GM12878 (cell line): ENCODE measurements at regions not wholly inside any gene's neighbourhood (a gene's known extent, or its start where the extent isn't known, plus 50 kb on each side); places are given as distances from the start of the nearest gene placed in this dataset.

ENCODE experiments used
- ATAC-seq: fragments of 200-7000 bp; cut with Tn5 transposase; 3 replicates; pipeline ENCODE4 v1.9.1; 2020; ENCODE audit warnings: mild to moderate bottlenecking, moderate library complexity
- BruUV-seq: library from RNA; stranded (reverse); fragments of 400-500 nt; replicated peaks from 2 replicates; lab custom pipeline; 2021; lab: Mats Ljungman, UMichigan
- CTCF ChIA-PET: fragments of 300-600 bp; sonication (Branson Sonifier 250); formaldehyde crosslinking; extraction: SDS; loops from one replicate; lab custom pipeline; 2021; ENCODE audit warnings: inconsistent platforms; lab: Yijun Ruan, JAX
- POLR2A ChIA-PET: fragments of 350-600 bp; formaldehyde crosslinking; extraction: SDS; loops from one replicate; lab custom pipeline; 2021; ENCODE audit warnings: inconsistent platforms; lab: Charles Lee
- RAD21 ChIA-PET: fragments of 300-600 bp; sonication (Branson Sonifier 250); formaldehyde crosslinking; loops from one replicate; lab custom pipeline; 2023; ENCODE audit warnings: antibody characterized with exemption; ENCODE audit not compliant: unreplicated experiment; lab: Charles Lee
- SMC1A ChIA-PET: fragments of 300-600 bp; sonication (Branson Sonifier 250); formaldehyde crosslinking; loops from one replicate; lab custom pipeline; 2023; ENCODE audit not compliant: unreplicated experiment, uncharacterized antibody; lab: Charles Lee
- DNase-seq: peaks from one replicate; pipeline ENCODE4 v3.0.0-alpha.2; 2011; ENCODE audit warnings: low read depth, low spot score
- FAIRE-seq: peaks from 3 replicates; lab custom pipeline; 2011; peaks lifted over from hg19 to GRCh38; lab: Jason Lieb, UNC
- H2AFZ ChIP-seq: 2 replicates; pipeline ENCODE4 v1.6.0; 2011; ENCODE audit warnings: low read depth, low read length, control low read depth; ENCODE audit not compliant: control insufficient read depth
- H3K27ac ChIP-seq: 2 replicates; pipeline ENCODE4 v1.5.1; 2011; ENCODE audit warnings: control low read depth; ENCODE audit not compliant: control insufficient read depth, insufficient read depth
- H3K27me3 ChIP-seq, 2 experiments: replicated peaks in 1 of 2; 2 replicates each; pipeline versions ENCODE4 v1.6.0 to v1.6.1; 2011; ENCODE audit warnings: low read length in 1 of 2; ENCODE audit not compliant: control insufficient read depth in 2 of 2, insufficient read depth in 2 of 2
- H3K36me3 ChIP-seq, 2 experiments: 2 replicates each; pipeline ENCODE4 v1.5.1; 2011; ENCODE audit warnings: low read length in 1 of 2; ENCODE audit not compliant: control insufficient read depth in 2 of 2, insufficient read depth in 2 of 2
- H3K4me1 ChIP-seq: 2 replicates; pipeline ENCODE4 v1.6.1; 2011; ENCODE audit warnings: mild to moderate bottlenecking, low read length, moderate library complexity, mixed read lengths; ENCODE audit not compliant: control insufficient read depth, insufficient read depth
- H3K4me2 ChIP-seq: 2 replicates; pipeline ENCODE4 v1.6.0; 2011; ENCODE audit warnings: control low read depth; ENCODE audit not compliant: control insufficient read depth, insufficient read depth
- H3K4me3 ChIP-seq: fragments of 200-600 bp; sonication (generic); 2 replicates; pipeline ENCODE4 v1.5.1; 2016
- H3K79me2 ChIP-seq: 2 replicates; pipeline ENCODE4 v1.6.0; 2011; ENCODE audit warnings: low read length; ENCODE audit not compliant: control insufficient read depth, insufficient read depth
- H3K9ac ChIP-seq: 2 replicates; pipeline ENCODE4 v1.8.0; 2011; ENCODE audit warnings: low read length, control low read depth, mixed read lengths; ENCODE audit not compliant: control insufficient read depth, insufficient read depth
- H3K9me3 ChIP-seq: replicated peaks from 3 replicates; pipeline ENCODE4 v1.5.1; 2011; ENCODE audit warnings: mild to moderate bottlenecking, low read length; ENCODE audit not compliant: control insufficient read depth, insufficient read depth
- H4K20me1 ChIP-seq: 2 replicates; pipeline ENCODE4 v1.6.0; 2011; ENCODE audit not compliant: control insufficient read depth, insufficient read depth
- BCL11A ChIP-seq: IDR thresholded peaks from 2 replicates; pipeline ENCODE4 v1.6.1; 2011; ENCODE audit warnings: low read depth, low read length
- CEBPB ChIP-seq, 2 experiments: fragments of 150-350 bp in 1 of 2; IDR thresholded peaks; 2 replicates each; pipeline ENCODE4 v1.6.1; 2012 to 2014; ENCODE audit warnings: low read depth in 2 of 2, low read length in 2 of 2, borderline replicate concordance in 1 of 2, inconsistent platforms in 1 of 2
- EGR1 ChIP-seq, 2 experiments: IDR thresholded peaks; 1 replicate in 1 of 2; 2 replicates in 1 of 2; pipeline ENCODE4 v1.6.1; 2011 to 2012; ENCODE audit warnings: low read depth in 2 of 2, low read length in 2 of 2, borderline replicate concordance in 1 of 2, mild to moderate bottlenecking in 1 of 2, moderate library complexity in 1 of 2
- ETV6 ChIP-seq, 2 experiments: fragments of 450-650 bp in 1 of 2; IDR thresholded peaks in 1 of 2; conservative IDR thresholded peaks in 1 of 2; 2 replicates each; pipeline ENCODE4 v1.6.1; 2014; ENCODE audit warnings: antibody characterized with exemption in 1 of 2, borderline replicate concordance in 1 of 2, low read depth in 1 of 2, mild to moderate bottlenecking in 1 of 2, moderate library complexity in 1 of 2
- HDAC2 ChIP-seq: fragments of 200-600 bp; sonication (generic); IDR thresholded peaks from 2 replicates; pipeline ENCODE4 v1.6.1; 2017
- IKZF2 ChIP-seq, 2 experiments: fragments of 450-650 bp; IDR thresholded peaks; 2 replicates each; pipeline ENCODE4 v1.6.1; 2017; ENCODE audit warnings: mild to moderate bottlenecking in 2 of 2, moderate library complexity in 2 of 2
- IRF4 ChIP-seq: IDR thresholded peaks from 2 replicates; pipeline ENCODE4 v1.6.1; 2011; ENCODE audit warnings: low read depth, low read length
- IRF5 ChIP-seq: fragments of 450-650 bp; IDR thresholded peaks from 2 replicates; pipeline ENCODE4 v1.6.1; 2017; ENCODE audit warnings: borderline replicate concordance
- MTA2 ChIP-seq: fragments of 450-650 bp; IDR thresholded peaks from 2 replicates; pipeline ENCODE4 v1.6.1; 2016; ENCODE audit warnings: low read depth, mild to moderate bottlenecking, moderate library complexity
- MYC ChIP-seq: IDR thresholded peaks from 2 replicates; pipeline ENCODE4 v1.6.1; 2011; ENCODE audit warnings: mild to moderate bottlenecking, low read length, moderate library complexity, inconsistent platforms; ENCODE audit not compliant: insufficient read depth, insufficient replicate concordance, insufficient read length, severe bottlenecking
- NFIC ChIP-seq: IDR thresholded peaks from 2 replicates; pipeline ENCODE4 v1.6.1; 2012; ENCODE audit warnings: low read depth, mild to moderate bottlenecking, inconsistent platforms, low read length, moderate library complexity
- PAX5 ChIP-seq: IDR thresholded peaks from 2 replicates; pipeline ENCODE4 v1.6.1; 2011; ENCODE audit warnings: low read depth, low read length, borderline replicate concordance
- PBX3 ChIP-seq: IDR thresholded peaks from 2 replicates; pipeline ENCODE4 v1.6.1; 2011; ENCODE audit warnings: mild to moderate bottlenecking, low read depth, low read length, moderate library complexity; ENCODE audit not compliant: insufficient replicate concordance
- POLR2A ChIP-seq: IDR thresholded peaks from 2 replicates; pipeline ENCODE4 v1.6.1; 2011; ENCODE audit warnings: low read depth, mild to moderate bottlenecking, low read length
- RCOR1 ChIP-seq: conservative IDR thresholded peaks from 2 replicates; pipeline ENCODE4 v1.6.1; 2012; ENCODE audit warnings: low read depth, low read length, improper control_type of control experiment
- RELB ChIP-seq: fragments of 450-650 bp; IDR thresholded peaks from 2 replicates; pipeline ENCODE4 v1.6.1; 2017; ENCODE audit warnings: low read depth, mild to moderate bottlenecking, moderate library complexity
- SPI1 ChIP-seq: IDR thresholded peaks from 2 replicates; pipeline ENCODE4 v1.6.1; 2011; ENCODE audit warnings: low read depth, mild to moderate bottlenecking, low read length, moderate library complexity, borderline replicate concordance; ENCODE audit not compliant: insufficient read depth
- TCF12 ChIP-seq: IDR thresholded peaks from 2 replicates; pipeline ENCODE4 v1.6.1; 2011; ENCODE audit warnings: low read depth, mild to moderate bottlenecking, low read length
- ZBED1 ChIP-seq: IDR thresholded peaks from 2 replicates; pipeline ENCODE4 v1.6.1; 2016; ENCODE audit warnings: borderline replicate concordance
- ZNF207 ChIP-seq: fragments of 450-650 bp; IDR thresholded peaks from 2 replicates; pipeline ENCODE4 v1.6.1; 2014; ENCODE audit warnings: antibody characterized with exemption, mild to moderate bottlenecking, borderline replicate concordance
- ZNF384 ChIP-seq: IDR thresholded peaks from 2 replicates; pipeline ENCODE4 v1.6.1; 2012; ENCODE audit warnings: low read depth, mild to moderate bottlenecking, low read length, improper control_type of control experiment, borderline replicate concordance
- WGBS: methylation state at CpG from one replicate; pipeline ENCODE4 v1.1.6; 2016; ENCODE audit warnings: low lambda C conversion rate; ENCODE audit not compliant: insufficient replicate concordance, insufficient coverage; ENCODE audit errors: missing lambda C conversion rate; 5-methylcytosine and 5-hydroxymethylcytosine counted together
- in situ Hi-C: fragments of 300-500 bp; cut with MboI; formaldehyde crosslinking; loops from 9 replicates; pipeline ENCODE4 v1.14.3; 2018; ENCODE audit warnings: mixed read lengths
- intact Hi-C: fragments of 100-400 bp; cut with micrococcal nuclease; formaldehyde crosslinking; loops from one replicate; pipeline ENCODE4 v1.14.2; 2022; ENCODE audit not compliant: unreplicated experiment

- no peak for DNase-seq
- Histone ChIP-seq H3K27ac (peak overlapping the region; percentile 17; the same call in 1 of the 2 replicates), H3K4me3 (peak overlapping the region; percentile 30; the same call in 1 of the 2 replicates), H3K27me3 (no peaks in the 10 kb centered on the region), H3K4me2 (no peak overlapping the region), H3K4me1 (peaks cover 3% of the 10 kb centered on the region; the same call in 1 of the 2 replicates), H3K36me3 (no peaks in the 10 kb centered on the region), H3K9ac (no peak overlapping the region), H3K79me2 (no peaks in the 10 kb centered on the region), H3K9me3 (no peaks in the 10 kb centered on the region; the same call in 2 of the 3 replicates), H2AFZ (no peak overlapping the region), H4K20me1 (no peaks in the 10 kb centered on the region)
- intact Hi-C loops (no loop called here), in situ Hi-C loops (no loop called here)
- ChIA-PET CTCF (interaction anchor here (1.0 to 1.4 kb wide), 4 partner anchors 11 to 90 kb away, joined by 3 to 5 read pairs (median 3); no protein-coding TSS in a partner anchor), RAD21 (interaction anchor here (1.0 to 2.7 kb wide), 8 partner anchors 8 to 395 kb away, joined by 3 to 21 read pairs (median 4); no protein-coding TSS in a partner anchor), SMC1A (interaction anchor here (0.7 to 3.4 kb wide), 10 partner anchors 10 to 395 kb away, joined by 3 to 36 read pairs (median 5); no protein-coding TSS in a partner anchor), POLR2A (interaction anchor here (0.9 to 1.5 kb wide), 2 partner anchors 11 to 20 kb away, joined by 3 to 11 read pairs; no protein-coding TSS in a partner anchor)
- no TSS peak for BruUV-seq
- FAIRE-seq, result no peak
- ATAC-seq, result peak; percentile 71
- 0% methylated on average over 3 of the region's 3 CpGs for WGBS
- no peak for TF ChIP-seq TCF12
- no peak for TF ChIP-seq EGR1 (IDR thresholded peaks at IDR 0.05; ENCODE audit: borderline replicate concordance in 1 of 2, low read depth in 2 of 2, low read length in 2 of 2)
- TF ChIP-seq PAX5, result 0 out of 2 replicates have a peak, but pooled peaks have one; percentile 27
- no peak for TF ChIP-seq MYC
- peak; percentile 21; the same call in 1 of the 2 replicates for TF ChIP-seq ZNF384
- no peak for TF ChIP-seq HDAC2
- no peak; the same call in 1 of the 2 replicates for TF ChIP-seq RELB
- TF ChIP-seq MTA2, result peak; percentile 43; the same call in 1 of the 2 replicates
- no peak for TF ChIP-seq ZBED1
- no peak for TF ChIP-seq RCOR1
- TF ChIP-seq PBX3, result no peak
- TF ChIP-seq SPI1, result peak; percentile 53; the same call in 1 of the 2 replicates
- TF ChIP-seq IRF5, result no peak
- no peak for TF ChIP-seq CEBPB (IDR thresholded peaks at IDR 0.05; ENCODE audit: borderline replicate concordance in 1 of 2, low read depth in 2 of 2, low read length in 2 of 2)
- peak; percentile 24 to 45; a peak in 1 of 4 replicates for TF ChIP-seq IKZF2 (IDR thresholded peaks at IDR 0.05)
- TF ChIP-seq NFIC, result peak; percentile 55; the same call in 1 of the 2 replicates
- no peak for TF ChIP-seq ZNF207
- 0 out of 2 replicates have a peak, but pooled peaks have one; percentile 11 for TF ChIP-seq BCL11A
- no peak for TF ChIP-seq POLR2A
- TF ChIP-seq ETV6 (conservative IDR thresholded peaks at IDR 0.05 in 1 of 2, IDR thresholded peaks at IDR 0.05 in 1 of 2; ENCODE audit: borderline replicate concordance in 1 of 2, low read depth in 1 of 2), result no peak
- TF ChIP-seq IRF4, result no peak
Observed at GRCh38 chr3:6249679-6250078, 611.2 kb upstream of the GRM7 start.
